Mesodermal cell (in vitro differentiated cells): ENCODE measurements at regions not wholly inside any gene's neighbourhood (a gene's known extent, or its start where the extent isn't known, plus 50 kb on each side); places are given as distances from the start of the nearest gene placed in this dataset.

ENCODE experiments used
- H3K27ac ChIP-seq: 2 replicates; pipeline ENCODE4 v1.7.0; 2013; ENCODE audit warnings: mild to moderate bottlenecking, low read depth, low read length, moderate library complexity; ENCODE audit not compliant: severe bottlenecking
- H3K36me3 ChIP-seq: 2 replicates; pipeline ENCODE4 v1.7.1; 2013; ENCODE audit warnings: mild to moderate bottlenecking, low read length, moderate library complexity; ENCODE audit not compliant: control insufficient read depth, insufficient read depth
- H3K4me1 ChIP-seq: one replicate; pipeline ENCODE4 v1.7.1; 2013; ENCODE audit warnings: mild to moderate bottlenecking, low read length; ENCODE audit not compliant: insufficient read depth, control insufficient read depth, poor library complexity, severe bottlenecking
- H3K4me3 ChIP-seq: 2 replicates; pipeline ENCODE4 v1.7.0; 2013; ENCODE audit warnings: low read length, control low read depth, mild to moderate bottlenecking; ENCODE audit not compliant: insufficient read depth, poor library complexity, severe bottlenecking; ENCODE audit errors: extremely low read depth
- H3K9me3 ChIP-seq: 2 replicates; pipeline ENCODE4 v1.7.1; 2013; ENCODE audit warnings: mild to moderate bottlenecking, low read length, moderate library complexity; ENCODE audit not compliant: control insufficient read depth
- WGBS, 2 experiments: methylation state at CpG; one replicate each; pipeline ENCODE4 v1.1.5; 2013; ENCODE audit warnings: missing lambda C conversion rate in 2 of 2; ENCODE audit not compliant: insufficient coverage in 2 of 2; 5-methylcytosine and 5-hydroxymethylcytosine counted together

- Histone ChIP-seq H3K9me3 (no peaks in the 10 kb centered on the region), H3K4me1 (no peaks in the 10 kb centered on the region)
- WGBS, 2 experiments = 88 to 95% methylated on average over 10 to 18 of the region's 20 CpGs
Observed at GRCh38 chr18:43590182-43590903, 313.1 kb upstream of the SYT4 start.

DNA sequence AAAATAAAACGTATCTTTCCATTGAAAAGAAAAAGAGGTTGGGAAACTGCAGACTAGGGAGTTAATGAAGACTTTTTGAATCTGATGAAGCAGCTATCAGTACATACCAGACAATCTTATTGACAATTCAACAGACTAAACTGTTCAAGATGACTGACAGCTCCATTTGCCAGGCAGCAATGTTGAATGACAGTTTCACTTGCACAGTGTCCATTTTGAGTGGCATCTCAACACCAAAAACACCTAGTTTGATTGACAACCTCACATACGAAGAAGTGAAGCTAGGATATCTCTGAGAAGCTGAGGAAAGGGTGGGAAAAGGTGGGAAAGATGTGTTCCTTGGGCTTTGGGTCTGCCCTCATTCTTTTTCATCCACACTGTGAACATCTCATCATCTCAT lies 315.0 kb upstream of the SYT4 start:
- Histone ChIP-seq H3K36me3 (no peaks in the 10 kb centered on the region), H3K27ac (no peak overlapping the region), H3K9me3 (no peaks in the 10 kb centered on the region), H3K4me1 (no peaks in the 10 kb centered on the region), H3K4me3 (no peak overlapping the region)
- no CpG with 5 or more reads among the region's 2 CpGs for WGBS, 2 experiments

More at GRCh38 chr18:43590182-43590903, 313.1 kb upstream of the SYT4 start:
- Histone ChIP-seq H3K4me3 (no peak overlapping the region), H3K27ac (no peak overlapping the region), H3K36me3 (no peaks in the 10 kb centered on the region)

DNA sequence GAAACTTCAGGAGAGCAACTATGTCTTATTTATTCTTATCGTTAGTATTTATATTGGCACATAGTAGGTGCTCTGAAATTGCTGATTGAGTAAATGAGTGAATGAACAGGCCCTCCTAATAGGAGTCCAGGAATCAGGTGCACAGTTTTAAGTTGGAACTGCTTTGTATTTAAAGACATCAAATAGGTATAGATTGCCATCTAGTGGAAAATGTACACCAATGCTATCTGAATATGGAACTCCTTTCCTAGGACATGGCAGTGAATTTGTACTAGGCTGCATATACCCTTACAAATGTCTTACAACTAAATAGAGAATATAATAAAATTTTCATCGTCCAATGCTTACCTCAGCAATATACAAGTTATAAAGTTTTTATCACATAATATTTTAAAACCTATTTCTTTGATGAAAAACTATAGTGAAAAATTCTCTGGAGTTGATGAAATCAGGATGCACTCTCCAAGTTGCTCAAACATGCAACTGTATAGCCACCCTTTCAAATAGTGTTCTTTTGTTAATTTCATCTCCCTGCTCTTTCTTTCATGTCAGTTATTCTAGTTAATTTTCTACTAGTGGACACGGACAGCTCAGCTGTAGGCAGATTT lies 318.9 kb upstream of the SYT4 start:
- no peaks in the 10 kb centered on the region for H3K36me3 ChIP-seq
- no peak overlapping the region for H3K27ac ChIP-seq
- no peaks in the 10 kb centered on the region for H3K9me3 ChIP-seq
- no peaks in the 10 kb centered on the region for H3K4me1 ChIP-seq
- no peak overlapping the region for H3K4me3 ChIP-seq
- 100% methylated on average over 1 of the region's 3 CpGs; no CpG with 5 or more reads in 1 of the 2 experiments for WGBS, 2 experiments

- H3K4me3 ChIP-seq = no peak overlapping the region
- H3K4me1 ChIP-seq = no peaks in the 10 kb centered on the region
- H3K9me3 ChIP-seq = peaks cover 15% of the 10 kb centered on the region
- no peak overlapping the region for H3K27ac ChIP-seq
- no peaks in the 10 kb centered on the region for H3K36me3 ChIP-seq
- WGBS, 2 experiments = 67 to 68% methylated on average over 1 to 2 of the region's 3 CpGs
Observed at GRCh38 chr18:43601432-43601831, 324.1 kb upstream of the SYT4 start.

DNA sequence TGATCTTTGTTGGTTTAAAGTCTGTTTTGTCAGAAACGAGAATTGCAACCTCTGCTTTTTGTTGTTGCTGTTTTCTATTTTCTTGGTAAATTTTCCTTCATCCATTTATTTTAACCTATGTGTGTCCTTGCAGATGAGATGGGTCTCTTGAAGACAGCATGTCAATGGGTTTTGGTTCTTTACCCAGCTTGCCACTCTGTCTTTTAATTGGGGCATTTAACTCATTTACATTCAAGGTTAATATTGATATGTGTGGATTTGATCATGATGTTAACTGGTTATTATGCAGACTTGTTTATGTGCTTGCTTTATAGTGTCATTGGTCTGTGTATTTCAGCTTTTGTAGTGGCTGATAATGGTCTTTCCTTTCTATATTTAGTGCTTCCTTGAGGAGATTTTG lies 327.9 kb upstream of the SYT4 start:
- Histone ChIP-seq H3K4me3 (no peak overlapping the region), H3K36me3 (no peaks in the 10 kb centered on the region), H3K9me3 (peaks cover 18% of the 10 kb centered on the region), H3K4me1 (no peaks in the 10 kb centered on the region), H3K27ac (no peak overlapping the region)
- WGBS, 2 experiments = no CpG with 5 or more reads among the region's 1 CpG

GRCh38 chr18:43606795-43607194 lies 329.5 kb upstream of the SYT4 start:
- WGBS, 2 experiments = 88 to 90% methylated on average over 3 of the region's 5 CpGs
- Histone ChIP-seq H3K9me3 (peaks cover 18% of the 10 kb centered on the region), H3K36me3 (no peaks in the 10 kb centered on the region), H3K4me3 (no peak overlapping the region), H3K4me1 (no peaks in the 10 kb centered on the region), H3K27ac (no peak overlapping the region)

- no peak overlapping the region for H3K4me3 ChIP-seq
- H3K9me3 ChIP-seq = no peaks in the 10 kb centered on the region
- H3K4me1 ChIP-seq = no peaks in the 10 kb centered on the region
- H3K36me3 ChIP-seq = no peaks in the 10 kb centered on the region
- H3K27ac ChIP-seq = no peak overlapping the region
- WGBS, 2 experiments = no CpG with 5 or more reads among the region's 2 CpGs
Observed at GRCh38 chr18:43620936-43621335, 343.6 kb upstream of the SYT4 start.

GRCh38 chr18:43622024-43622423 lies 344.7 kb upstream of the SYT4 start:
- no peaks in the 10 kb centered on the region for H3K4me1 ChIP-seq
- 86% methylated on average over 1 of the region's 3 CpGs; no CpG with 5 or more reads in 1 of the 2 experiments for WGBS, 2 experiments

DNA sequence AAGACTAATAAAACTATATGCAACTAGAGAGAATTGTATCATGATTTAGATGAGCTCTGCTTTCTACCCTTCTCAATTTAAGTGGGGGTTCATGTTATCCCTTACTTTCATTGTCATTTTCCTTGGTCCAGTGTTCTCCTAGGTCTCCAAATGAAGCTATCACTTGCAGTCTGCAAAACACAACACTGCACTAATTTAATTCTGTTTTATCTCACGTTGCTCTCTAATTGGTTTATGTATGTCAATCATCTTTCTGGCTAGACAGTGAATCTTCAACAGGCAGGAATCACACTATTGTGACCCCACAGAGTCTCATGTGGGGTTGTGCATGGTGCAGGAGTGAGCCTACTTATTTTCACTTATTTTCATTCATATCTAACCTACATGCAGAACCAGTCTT lies 348.3 kb upstream of the SYT4 start:
- no peak overlapping the region for H3K27ac ChIP-seq
- WGBS, 2 experiments = no CpG with 5 or more reads among the region's 1 CpG

More at GRCh38 chr18:43622024-43622423, 344.7 kb upstream of the SYT4 start:
- Histone ChIP-seq H3K27ac (no peak overlapping the region), H3K9me3 (no peaks in the 10 kb centered on the region), H3K36me3 (no peaks in the 10 kb centered on the region), H3K4me3 (no peak overlapping the region)

DNA sequence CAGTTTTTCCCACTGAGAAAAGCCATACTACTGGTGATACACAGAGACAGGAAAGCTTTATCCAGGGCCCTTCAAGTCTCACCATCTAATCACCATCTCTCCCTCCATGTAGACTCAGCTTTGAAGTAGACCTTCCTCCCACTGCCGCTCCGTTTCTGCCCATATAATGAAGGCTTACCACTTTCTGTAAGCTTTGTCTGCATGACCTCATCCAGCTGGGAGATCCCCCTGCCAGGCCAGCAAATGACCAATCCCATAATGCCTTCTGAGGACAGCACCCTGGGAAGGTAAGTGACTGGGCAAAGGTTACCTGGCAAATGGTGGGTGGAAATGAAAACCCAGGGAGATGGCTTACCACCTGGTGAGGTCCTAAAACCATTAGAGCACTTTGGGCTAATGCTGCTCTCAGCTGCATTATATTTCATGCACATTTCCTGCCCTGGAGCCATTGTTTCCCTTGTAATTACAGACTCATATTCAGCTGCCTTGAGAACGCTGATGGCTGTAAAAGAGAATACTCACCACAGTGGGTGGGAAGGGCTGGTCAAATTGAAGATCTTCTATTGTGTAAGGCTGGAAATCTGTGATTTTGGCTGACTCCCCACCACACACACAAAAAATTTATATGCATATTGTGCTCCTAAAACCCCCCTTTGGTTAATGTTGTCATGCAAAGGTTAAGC lies 350.7 kb upstream of the SYT4 start:
- Histone ChIP-seq H3K4me3 (no peak overlapping the region), H3K27ac (no peak overlapping the region), H3K4me1 (no peaks in the 10 kb centered on the region), H3K9me3 (no peaks in the 10 kb centered on the region), H3K36me3 (no peaks in the 10 kb centered on the region)
- WGBS, 2 experiments = 69% methylated on average over 2 of the region's 3 CpGs; no CpG with 5 or more reads in 1 of the 2 experiments

More for the DNA sequence above, 348.3 kb upstream of the SYT4 start:
- Histone ChIP-seq H3K4me3 (no peak overlapping the region), H3K9me3 (no peaks in the 10 kb centered on the region), H3K4me1 (no peaks in the 10 kb centered on the region), H3K36me3 (no peaks in the 10 kb centered on the region)
